RPMI8226 (cell line): ENCODE measurements at regions not wholly inside any gene's neighbourhood (a gene's known extent, or its start where the extent isn't known, plus 50 kb on each side); places are given as distances from the start of the nearest gene placed in this dataset.

Experiments
- DNase-seq: peaks from one replicate; pipeline ENCODE4 v3.0.0-alpha.2; 2015

DNA sequence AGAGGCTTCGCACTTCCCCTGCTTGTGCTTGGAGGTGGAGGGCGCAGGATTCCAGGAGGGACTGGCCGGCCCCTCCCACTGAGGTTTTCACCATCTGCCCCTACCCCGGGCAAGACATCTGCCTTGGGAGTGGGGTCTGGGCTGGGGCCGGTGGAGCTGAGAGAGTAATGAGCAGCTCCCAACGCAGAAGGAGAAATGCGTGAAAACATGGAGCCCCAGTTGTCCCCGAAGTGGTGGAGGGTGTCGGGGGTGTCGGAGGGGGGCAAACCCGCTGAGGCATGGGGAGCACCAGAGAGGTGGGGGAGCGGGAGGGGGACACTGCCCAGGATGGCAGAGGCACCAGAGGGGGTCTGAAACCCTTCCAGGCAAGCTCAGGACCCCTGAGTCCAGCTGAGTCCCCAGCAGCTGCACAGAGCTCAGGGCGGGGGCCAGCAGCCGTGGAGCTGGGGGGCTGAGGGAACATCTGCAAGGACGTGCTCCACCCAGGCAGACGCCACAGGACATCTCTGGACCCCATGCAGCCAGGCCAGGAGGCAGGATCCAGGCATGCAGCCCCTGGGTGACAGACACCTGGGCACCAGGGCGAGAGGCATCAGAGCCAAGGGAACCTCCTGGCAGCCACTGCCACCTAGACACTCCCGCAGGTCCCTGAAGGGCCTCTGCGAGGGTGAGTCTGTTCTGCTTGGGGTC lies 110.6 kb downstream of the SIK1 start:
- no peak for DNase-seq

- DNase-seq: no peak
These were observed 111.4 kb downstream of the SIK1 start for GRCh38 chr21:43315244-43316137.

- DNase-seq: no peak
These were observed 113.0 kb downstream of the SIK1 start for GRCh38 chr21:43313939-43314405.

GRCh38 chr21:43313221-43313938 lies 113.6 kb downstream of the SIK1 start:
- peak; percentile 57 for DNase-seq

- DNase-seq: peak; percentile 99
These were observed 114.2 kb downstream of the SIK1 start for GRCh38 chr21:43312751-43313169.

DNA sequence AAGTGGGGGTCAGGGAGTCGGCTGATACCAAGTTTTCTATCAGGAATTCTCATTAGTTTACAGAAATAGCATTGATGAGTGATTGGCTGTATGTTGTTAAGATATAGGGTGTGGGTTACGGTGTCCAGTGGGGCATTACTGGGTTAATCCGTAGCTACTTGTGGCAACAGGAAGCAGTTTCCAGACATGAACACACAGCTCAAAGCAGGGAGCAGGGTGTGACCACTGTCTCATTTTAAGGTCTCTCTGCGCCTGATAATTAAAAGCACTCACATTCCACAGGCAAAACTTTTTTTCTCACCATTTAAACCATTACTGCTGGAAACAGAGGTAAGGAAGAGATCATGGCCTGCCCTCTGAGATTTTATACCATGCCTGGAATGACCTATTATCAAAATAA lies 114.9 kb downstream of the SIK1 start:
- DNase-seq: peak; percentile 40

- peak; percentile 84 for DNase-seq
These were observed 115.6 kb downstream of the SIK1 start for GRCh38 chr21:43311301-43311817.

- DNase-seq: no peak
These were observed 118.1 kb downstream of the SIK1 start for GRCh38 chr21:43308815-43309283.

GRCh38 chr21:43308101-43308814 lies 118.7 kb downstream of the SIK1 start:
- DNase-seq: no peak

DNA sequence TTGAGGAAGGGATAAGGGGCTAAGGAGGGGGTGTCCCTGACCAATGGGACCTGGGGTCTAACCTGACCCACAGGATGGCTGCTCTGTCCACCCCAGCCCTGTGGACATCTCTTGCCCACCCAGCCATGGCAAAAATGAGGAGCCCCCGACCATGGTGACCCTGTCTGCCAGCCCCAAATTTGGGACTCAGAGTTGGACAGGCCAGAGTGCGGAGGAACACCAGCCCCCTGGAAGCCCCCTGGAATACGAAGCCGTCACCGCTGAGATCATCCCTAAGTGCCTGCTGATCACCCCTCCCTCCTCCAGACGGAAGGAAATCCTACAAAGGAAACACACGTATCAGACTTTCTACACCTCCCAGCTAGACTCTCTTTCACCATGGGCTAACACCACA lies 119.3 kb downstream of the SIK1 start:
- peak; percentile 30 for DNase-seq

- DNase-seq: peak; percentile 93
These were observed 119.8 kb downstream of the SIK1 start for GRCh38 chr21:43306911-43307676.

GRCh38 chr21:43306391-43306790 lies 120.5 kb downstream of the SIK1 start:
- no peak for DNase-seq

DNA sequence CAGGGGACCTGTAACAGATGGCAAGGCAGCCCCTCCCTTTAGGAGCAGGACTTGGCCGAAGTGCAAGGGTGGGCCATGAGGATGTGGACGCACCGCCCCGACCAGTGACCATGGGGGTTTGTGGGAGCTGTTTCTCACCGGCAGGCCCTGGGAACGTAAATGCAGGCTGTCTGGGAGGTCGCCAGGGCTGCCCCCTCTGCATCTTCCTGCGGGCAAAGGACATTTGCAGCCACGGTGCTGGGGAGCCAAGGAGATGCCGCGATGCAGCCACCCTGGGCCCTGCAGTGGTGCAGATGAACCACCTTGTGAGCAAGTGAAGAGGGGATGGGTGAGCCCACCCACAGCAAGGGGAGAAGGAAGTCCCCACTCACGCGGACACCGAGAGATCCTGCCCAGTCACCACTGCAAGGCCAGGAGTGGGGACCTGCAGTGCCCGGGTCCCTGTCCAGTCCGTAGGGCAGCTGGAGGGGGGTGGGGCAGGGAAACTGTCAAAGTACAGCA lies 121.1 kb downstream of the SIK1 start:
- DNase-seq: no peak

DNA sequence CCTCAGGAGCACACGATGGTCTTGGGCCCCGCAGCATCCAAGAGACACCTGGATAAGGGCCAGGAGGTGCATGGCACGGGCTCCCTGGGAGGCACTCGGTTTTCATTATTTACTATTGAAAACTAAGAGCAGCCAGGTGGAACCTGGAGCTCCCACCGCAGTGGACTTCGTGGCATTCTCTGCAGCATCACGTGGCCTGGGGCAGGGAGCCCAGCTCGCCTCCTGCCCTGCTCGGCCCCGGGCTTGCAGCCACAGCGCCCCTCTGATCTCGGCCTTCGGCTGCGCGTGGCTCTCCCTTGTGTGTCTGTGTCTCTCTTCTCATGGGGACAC lies 121.6 kb downstream of the SIK1 start:
- no peak for DNase-seq

GRCh38 chr21:43304621-43305335 lies 122.2 kb downstream of the SIK1 start:
- DNase-seq: no peak

- no peak for DNase-seq
These were observed 122.7 kb downstream of the SIK1 start for GRCh38 chr21:43304206-43304605.

DNA sequence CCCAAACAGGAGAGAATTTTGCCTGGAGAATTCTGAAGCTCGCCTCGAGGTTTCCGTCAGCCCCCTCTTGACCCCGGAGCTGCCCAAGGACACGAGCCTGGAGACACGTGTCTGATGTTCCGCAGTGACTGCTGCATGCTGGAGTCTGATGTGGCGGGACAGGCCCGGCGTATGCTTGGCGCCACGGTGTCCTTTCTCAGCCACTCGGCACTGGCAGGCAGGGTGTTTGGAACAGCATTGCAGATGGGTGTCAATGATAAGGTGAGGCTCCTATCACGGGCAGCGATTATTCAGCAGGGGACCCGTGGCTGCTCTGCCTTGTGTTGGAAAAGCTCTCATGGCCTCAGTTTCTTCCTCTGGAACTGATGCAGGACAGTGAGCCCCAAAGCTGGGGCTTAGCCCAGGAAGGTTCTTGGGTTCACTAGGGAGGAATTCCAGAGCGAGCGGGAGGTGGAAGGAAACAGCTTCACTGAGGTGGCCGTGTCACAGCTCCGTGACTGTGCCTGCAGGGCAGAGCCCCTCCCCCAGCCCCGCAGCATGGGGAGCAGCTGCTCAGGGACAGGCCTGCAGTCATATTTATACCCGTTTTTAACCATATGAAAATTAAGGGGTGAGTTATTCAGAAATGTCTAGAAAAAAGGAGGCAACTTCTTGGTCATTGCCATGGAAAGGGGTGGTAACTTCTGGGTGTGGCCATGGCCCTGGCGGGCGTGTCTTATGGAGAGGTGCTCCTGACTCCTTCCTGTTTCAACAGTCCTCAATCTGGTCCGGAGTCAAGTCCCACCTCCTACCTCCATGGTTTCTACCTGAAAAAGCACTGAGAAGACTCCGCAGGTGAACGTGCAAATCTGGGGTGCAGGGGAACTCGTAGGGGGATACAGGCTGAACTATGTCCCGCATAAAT lies 123.4 kb downstream of the SIK1 start:
- no peak for DNase-seq

- no peak for DNase-seq
These were observed 124.2 kb downstream of the SIK1 start for GRCh38 chr21:43302769-43303168.

DNA sequence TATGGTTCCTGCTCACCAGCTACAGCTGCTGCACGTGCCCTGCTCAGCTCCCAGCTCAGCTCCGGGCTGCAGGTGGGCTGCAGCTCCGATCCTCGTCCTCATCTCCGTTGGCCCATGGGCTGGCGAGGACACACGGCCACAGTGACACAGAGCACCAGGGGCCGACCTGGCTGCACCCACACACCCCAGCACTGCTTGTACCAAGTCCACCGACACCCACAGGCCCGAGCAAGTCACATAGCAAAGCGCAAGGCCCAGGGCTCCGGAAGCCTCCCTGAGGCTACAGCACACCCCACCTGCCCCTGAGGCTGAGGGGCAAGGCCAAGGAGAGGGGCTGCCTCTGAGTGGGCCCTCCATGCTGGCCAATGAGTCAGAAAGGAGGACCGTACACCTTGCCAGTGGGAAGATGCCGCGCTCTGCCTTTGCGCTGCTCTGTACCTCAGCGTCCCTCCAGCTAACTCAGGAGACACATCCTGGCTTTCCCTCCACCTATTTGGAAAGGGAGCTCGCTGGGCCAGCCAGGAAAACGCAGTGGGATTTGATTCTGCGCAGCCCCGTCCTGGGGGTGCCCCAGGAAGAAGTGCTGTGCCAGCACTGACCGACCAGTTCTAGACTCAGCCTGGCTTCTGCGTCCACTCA lies 124.8 kb downstream of the SIK1 start:
- DNase-seq: no peak
